K562 (cell line): ENCODE measurements at regions not wholly inside any gene's neighbourhood (a gene's known extent, or its start where the extent isn't known, plus 50 kb on each side); places are given as distances from the start of the nearest gene placed in this dataset.

ENCODE experiments used
- ATAC-seq: fragments of 200-7000 bp; cut with Tn5 transposase; 3 replicates; pipeline ENCODE4 v1.9.1; 2020; ENCODE audit warnings: moderate library complexity
- BruUV-seq: library from RNA; stranded (reverse); fragments of 400-500 nt; replicated peaks from 2 replicates; lab custom pipeline; 2021; lab: Mats Ljungman, UMichigan
- CTCF ChIA-PET: fragments of 300-600 bp; formaldehyde crosslinking; extraction: SDS; loops from one replicate; lab custom pipeline; 2021; ENCODE audit warnings: low intra/inter-chr PET ratio; lab: Yijun Ruan, JAX
- POLR2A ChIA-PET: fragments of 300-600, 350-650 bp; sonication (Branson Sonifier 250); formaldehyde crosslinking; extraction: SDS; loops from one replicate; lab custom pipeline; 2021; ENCODE audit warnings: antibody characterized with exemption, inconsistent platforms; lab: Yijun Ruan, JAX
- DNase-seq, 4 experiments: peaks; one replicate each; pipeline versions ENCODE4 v3.0.0 to v3.0.0-alpha.2; 2011 to 2018; ENCODE audit warnings: low spot score in 3 of 4, mixed read lengths in 3 of 4; ENCODE audit errors: extremely low read depth in 1 of 4
- FAIRE-seq: peaks from 2 replicates; lab custom pipeline; 2011; peaks lifted over from hg19 to GRCh38; lab: Jason Lieb, UNC
- H2AFZ ChIP-seq: 2 replicates; pipeline ENCODE4 v1.6.0; 2011; ENCODE audit warnings: low read depth, low read length, control low read depth, inconsistent platforms
- H3K27ac ChIP-seq: fragments of 200-600 bp; 3 replicates; pipeline ENCODE4 v1.8.0; 2011; ENCODE audit warnings: low read depth, mild to moderate bottlenecking, control low read depth, inconsistent platforms, low read length, moderate library complexity, mixed read lengths; ENCODE audit errors: extremely low read depth
- H3K27me3 ChIP-seq, 2 experiments: fragments of 300-600 bp in 1 of 2; 2 replicates in 1 of 2; 3 replicates in 1 of 2; pipeline versions ENCODE4 v1.6.0 to v1.8.0; 2011; ENCODE audit warnings: inconsistent platforms in 2 of 2, low read length in 2 of 2, mild to moderate bottlenecking in 1 of 2, mixed read lengths in 1 of 2, moderate library complexity in 1 of 2; ENCODE audit not compliant: control insufficient read depth in 2 of 2, insufficient read depth in 2 of 2
- H3K36me3 ChIP-seq: fragments of 300-600 bp; 3 replicates; pipeline ENCODE4 v1.8.0; 2011; ENCODE audit warnings: mild to moderate bottlenecking, low read length, inconsistent platforms; ENCODE audit not compliant: control insufficient read depth, insufficient read depth
- H3K4me1 ChIP-seq, 2 experiments: fragments of 200-600 bp in 1 of 2; replicated peaks in 1 of 2; 2 replicates in 1 of 2; 3 replicates in 1 of 2; pipeline versions ENCODE4 v1.5.1 to v1.8.0; 2011; ENCODE audit warnings: inconsistent platforms in 2 of 2, low read length in 2 of 2, mild to moderate bottlenecking in 1 of 2, mixed read lengths in 1 of 2, moderate library complexity in 1 of 2; ENCODE audit not compliant: control insufficient read depth in 2 of 2, insufficient read depth in 2 of 2
- H3K4me2 ChIP-seq: 2 replicates; pipeline ENCODE4 v1.6.1; 2011; ENCODE audit warnings: low read length, control low read depth, inconsistent platforms, mixed read lengths; ENCODE audit not compliant: insufficient read depth
- H3K4me3 ChIP-seq: fragments of 200-600 bp; sonication (generic), shearing (Covaris generic); 2 replicates; pipeline ENCODE4 v1.5.1; 2016; ENCODE audit warnings: control low read depth, inconsistent platforms
- H3K79me2 ChIP-seq: fragments of 200-600 bp; 3 replicates; pipeline ENCODE4 v1.8.0; 2011; ENCODE audit warnings: low read length, inconsistent platforms; ENCODE audit not compliant: control insufficient read depth, insufficient read depth
- H3K9ac ChIP-seq, 2 experiments: 2 replicates each; pipeline versions ENCODE4 v1.6.0 to v1.6.1; 2011; ENCODE audit warnings: low read depth in 2 of 2, low read length in 2 of 2, control low read depth in 1 of 2, inconsistent platforms in 1 of 2, mild to moderate bottlenecking in 1 of 2, mixed read lengths in 1 of 2; ENCODE audit not compliant: insufficient read depth in 1 of 2
- H3K9me1 ChIP-seq: one replicate; pipeline ENCODE4 v1.6.0; 2011; ENCODE audit warnings: inconsistent platforms, mild to moderate bottlenecking, low read length, moderate library complexity; ENCODE audit not compliant: control insufficient read depth, insufficient read depth
- H3K9me3 ChIP-seq: replicated peaks from 2 replicates; pipeline ENCODE4 v1.5.1; 2011; ENCODE audit warnings: low read depth, low read length, inconsistent platforms; ENCODE audit not compliant: control insufficient read depth, insufficient read depth
- H4K20me1 ChIP-seq: replicated peaks from 2 replicates; pipeline ENCODE4 v1.6.1; 2011; ENCODE audit warnings: low read length, inconsistent platforms, mixed read lengths; ENCODE audit not compliant: control insufficient read depth, insufficient read depth
- CBFA2T3 ChIP-seq: fragments of 450-650 bp; IDR thresholded peaks from 2 replicates; pipeline ENCODE4 v1.6.1; 2017
- CBX2 ChIP-seq: fragments of 200-600 bp; sonication (generic); IDR thresholded peaks from one replicate; pipeline ENCODE4 v1.6.1; 2012; ENCODE audit warnings: mild to moderate bottlenecking, low read length, inconsistent platforms; ENCODE audit not compliant: insufficient read depth, poor library complexity, severe bottlenecking
- ELF2 ChIP-seq: fragments of 250-450 bp; sonication (Bioruptor Pico); IDR thresholded peaks from 2 replicates; pipeline ENCODE4 v1.5.0; 2021; ENCODE audit warnings: mild to moderate bottlenecking
- HCFC1 ChIP-seq: IDR thresholded peaks from 2 replicates; pipeline ENCODE4 v1.6.1; 2012; ENCODE audit warnings: low read depth, low read length, improper control_type of control experiment
- HMGN3 ChIP-seq: IDR thresholded peaks from 2 replicates; pipeline ENCODE4 v1.6.1; 2011; ENCODE audit warnings: borderline replicate concordance, low read depth, mild to moderate bottlenecking, mixed read lengths, low read length; ENCODE audit not compliant: insufficient read length; ENCODE audit errors: extremely low read depth
- ILF3 ChIP-seq: fragments of 450-650 bp; IDR thresholded peaks from 2 replicates; pipeline ENCODE4 v1.6.1; 2018; ENCODE audit warnings: antibody characterized with exemption, mild to moderate bottlenecking, moderate library complexity, borderline replicate concordance
- MAFF ChIP-seq: IDR thresholded peaks from 2 replicates; pipeline ENCODE4 v1.6.1; 2012; ENCODE audit warnings: low read length, improper control_type of control experiment
- NCOA4 ChIP-seq: fragments of 450-650 bp; IDR thresholded peaks from 2 replicates; pipeline ENCODE4 v1.6.1; 2018; ENCODE audit warnings: mild to moderate bottlenecking; ENCODE audit not compliant: partially characterized antibody
- NFXL1 ChIP-seq: fragments of 450-650 bp; formaldehyde crosslinking; IDR thresholded peaks from 2 replicates; pipeline ENCODE4 v1.4.0; 2021; ENCODE audit warnings: mild to moderate bottlenecking
- PCBP1 ChIP-seq: fragments of 200-400 bp; formaldehyde crosslinking; IDR thresholded peaks from 2 replicates; pipeline ENCODE4 v1.6.1; 2018; ENCODE audit warnings: mild to moderate bottlenecking, low read depth, low read length; ENCODE audit not compliant: poor library complexity, severe bottlenecking
- RBBP5 ChIP-seq: fragments of 200-600 bp; sonication (generic); IDR thresholded peaks from 2 replicates; pipeline ENCODE4 v1.6.1; 2012; ENCODE audit warnings: borderline replicate concordance, mild to moderate bottlenecking, low read length, control low read depth, inconsistent platforms; ENCODE audit not compliant: insufficient read depth, poor library complexity, severe bottlenecking
- RUNX1 ChIP-seq: sonication (generic); IDR thresholded peaks from 2 replicates; pipeline ENCODE4 v1.6.1; 2016; ENCODE audit warnings: antibody characterized with exemption, low read depth
- SMARCA5 ChIP-seq: fragments of 450-650 bp; IDR thresholded peaks from 2 replicates; pipeline ENCODE4 v1.6.1; 2016
- WHSC1 ChIP-seq: IDR thresholded peaks from one replicate; pipeline ENCODE4 v1.6.1; 2012; ENCODE audit warnings: low read length, control low read depth, inconsistent platforms
- ZNF184 ChIP-seq: sonication (generic); formaldehyde crosslinking; IDR thresholded peaks from 2 replicates; pipeline ENCODE4 v1.5.0; 2020; ENCODE audit warnings: missing genetic modification reagents
- ZNF436 ChIP-seq: fragments of 250-450, 450-650 bp; sonication (Bioruptor Pico); formaldehyde crosslinking; IDR thresholded peaks from 2 replicates; pipeline ENCODE4 v1.7.0; 2020; ENCODE audit warnings: mild to moderate bottlenecking
- WGBS: fragments of 100-300 bp; shearing (Covaris generic); methylation state at CpG from one replicate; pipeline ENCODE4 v1.1.6; 2016; ENCODE audit warnings: low coverage, mixed read lengths; ENCODE audit not compliant: insufficient coverage; ENCODE audit errors: missing lambda C conversion rate; 5-methylcytosine and 5-hydroxymethylcytosine counted together
- in situ Hi-C: fragments of 300-500 bp; cut with MboI; formaldehyde crosslinking; loops from 4 replicates; pipeline ENCODE4 v1.15.0; 2018; ENCODE audit warnings: inconsistent platforms, mixed read lengths
- intact Hi-C: fragments of 100-400 bp; cut with micrococcal nuclease; formaldehyde crosslinking; loops from 2 replicates; pipeline ENCODE4 v1.14.2; 2022
- TF ChIP-seq, protein P1 (sequence below): fragments of 250-450 bp; sonication (Bioruptor Pico); IDR thresholded peaks from 2 replicates; pipeline ENCODE4 v1.5.0; 2021; ENCODE audit warnings: mild to moderate bottlenecking, borderline replicate concordance

DNA sequence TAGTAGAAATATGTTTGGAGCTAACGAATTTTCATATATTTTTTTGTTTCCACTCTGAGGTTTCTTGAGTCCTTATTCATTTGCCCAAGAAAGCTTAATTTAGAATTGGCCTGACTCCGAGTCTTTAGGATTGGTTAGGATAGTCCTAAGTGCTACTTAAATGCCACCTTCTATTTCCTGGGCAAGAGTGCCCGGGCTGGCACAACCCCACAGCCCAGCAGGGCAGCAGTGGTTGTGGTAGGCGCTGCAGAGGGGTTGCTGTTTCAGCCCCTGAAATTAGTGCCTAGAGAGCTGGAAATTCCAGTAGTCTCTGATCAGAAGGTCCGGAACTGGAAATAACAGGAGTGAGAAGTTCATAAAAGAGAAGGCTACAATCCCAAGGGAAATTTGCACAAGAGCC lies 139.4 kb upstream of the TENT5A start:
- H3K9me1 ChIP-seq: no peaks in the 10 kb centered on the region
- in situ Hi-C loops: no loop called here
- ChIA-PET POLR2A (interaction anchor here (1.2 kb wide), 1 partner anchor 22 kb away, joined by 3 read pairs; no protein-coding TSS in a partner anchor), CTCF (no interaction called here)
- WGBS: 3% methylated on average over 5 of the region's 5 CpGs
- H4K20me1 ChIP-seq: no peaks in the 10 kb centered on the region
- FAIRE-seq: no peak
- no peak overlapping the region for H3K9ac ChIP-seq
- ATAC-seq: no peak
- no peak for DNase-seq
- H3K79me2 ChIP-seq: no peaks in the 10 kb centered on the region
- no peaks in the 10 kb centered on the region for H3K4me1 ChIP-seq
- no peak overlapping the region for H2AFZ ChIP-seq
- H3K27me3 ChIP-seq: no peaks in the 10 kb centered on the region
- intact Hi-C loops: no loop called here
- no peak overlapping the region for H3K4me2 ChIP-seq
- no TSS peak for BruUV-seq
- no peaks in the 10 kb centered on the region for H3K9me3 ChIP-seq
- H3K36me3 ChIP-seq: no peaks in the 10 kb centered on the region
- TF ChIP-seq NFXL1: no peak
- TF ChIP-seq HCFC1: no peak
- no peak overlapping the region for H3K27ac ChIP-seq
- no peak overlapping the region for H3K4me3 ChIP-seq

DNA sequence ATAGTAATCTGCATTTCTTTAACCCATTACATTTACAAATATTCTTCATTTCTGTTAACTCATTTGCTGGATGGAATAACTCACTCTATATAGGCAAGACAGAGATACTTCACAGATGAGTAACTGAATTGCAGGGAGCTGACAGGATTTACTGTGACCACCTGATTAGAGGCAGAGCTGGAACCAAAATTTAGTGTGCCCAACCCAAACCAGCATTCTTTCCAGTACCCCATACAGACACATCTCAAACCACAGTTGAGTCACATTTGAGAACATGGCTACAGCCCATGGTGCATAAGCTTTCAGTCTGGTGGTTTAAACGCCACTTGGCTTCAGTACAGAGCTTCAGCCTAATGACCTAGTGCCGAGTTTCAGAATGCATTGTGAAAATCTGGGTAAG lies 138.4 kb upstream of the TENT5A start:
- H3K79me2 ChIP-seq: no peaks in the 10 kb centered on the region
- no peaks in the 10 kb centered on the region for H4K20me1 ChIP-seq
- H3K27me3 ChIP-seq: no peaks in the 10 kb centered on the region
- WGBS: 6% methylated on average over 2 of the region's 2 CpGs
- intact Hi-C loops: no loop called here
- no peak for FAIRE-seq
- no peaks in the 10 kb centered on the region for H3K9me3 ChIP-seq
- BruUV-seq: no TSS peak
- H2AFZ ChIP-seq: no peak overlapping the region
- ChIA-PET POLR2A (interaction anchor here (0.8 to 1.2 kb wide), 3 partner anchors 10 to 38 kb away, joined by 3 to 4 read pairs (median 3); no protein-coding TSS in a partner anchor), CTCF (no interaction called here)
- in situ Hi-C loops: no loop called here
- no peaks in the 10 kb centered on the region for H3K9me1 ChIP-seq
- no peak for ATAC-seq
- no peak overlapping the region for H3K4me2 ChIP-seq
- H3K36me3 ChIP-seq: no peaks in the 10 kb centered on the region
- no peak for DNase-seq
- no peak overlapping the region for H3K27ac ChIP-seq
- H3K4me1 ChIP-seq: no peaks in the 10 kb centered on the region
- H3K9ac ChIP-seq: no peak overlapping the region
- H3K4me3 ChIP-seq: no peak overlapping the region
- TF ChIP-seq ZNF184 (CRISPR knock-in tag) (no peak), NCOA4 (no peak), WHSC1 (no peak), ELF2 (CRISPR knock-in tag) (no peak), ILF3 (no peak), PCBP1 (no peak), RBBP5 (no peak), CBX2 (no peak), RUNX1 (no peak), ZNF436 (CRISPR knock-in tag) (no peak), CBFA2T3 (no peak), MAFF (no peak), SMARCA5 (no peak), HMGN3 (no peak)
- TF ChIP-seq, protein P1, sequence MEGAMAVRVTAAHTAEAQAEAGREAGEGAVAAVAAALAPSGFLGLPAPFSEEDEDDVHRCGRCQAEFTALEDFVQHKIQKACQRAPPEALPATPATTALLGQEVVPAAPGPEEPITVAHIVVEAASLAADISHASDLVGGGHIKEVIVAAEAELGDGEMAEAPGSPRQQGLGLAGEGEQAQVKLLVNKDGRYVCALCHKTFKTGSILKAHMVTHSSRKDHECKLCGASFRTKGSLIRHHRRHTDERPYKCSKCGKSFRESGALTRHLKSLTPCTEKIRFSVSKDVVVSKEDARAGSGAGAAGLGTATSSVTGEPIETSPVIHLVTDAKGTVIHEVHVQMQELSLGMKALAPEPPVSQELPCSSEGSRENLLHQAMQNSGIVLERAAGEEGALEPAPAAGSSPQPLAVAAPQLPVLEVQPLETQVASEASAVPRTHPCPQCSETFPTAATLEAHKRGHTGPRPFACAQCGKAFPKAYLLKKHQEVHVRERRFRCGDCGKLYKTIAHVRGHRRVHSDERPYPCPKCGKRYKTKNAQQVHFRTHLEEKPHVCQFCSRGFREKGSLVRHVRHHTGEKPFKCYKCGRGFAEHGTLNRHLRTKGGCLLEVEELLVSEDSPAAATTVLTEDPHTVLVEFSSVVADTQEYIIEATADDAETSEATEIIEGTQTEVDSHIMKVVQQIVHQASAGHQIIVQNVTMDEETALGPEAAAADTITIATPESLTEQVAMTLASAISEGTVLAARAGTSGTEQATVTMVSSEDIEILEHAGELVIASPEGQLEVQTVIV (CRISPR knock-in tag): no peak
